Embryonic facial prominence (tissue), 1 donor: ENCODE measurements at regions not wholly inside any gene's neighbourhood (a gene's known extent, or its start where the extent isn't known, plus 50 kb on each side); places are given as distances from the start of the nearest gene placed in this dataset.
"Not testable (repeated sequence)": the region's sequence is repeated elsewhere in the genome, so short reads cannot be mapped to it uniquely, and the experiment has no call there.

Experiments used
- DNase-seq: peaks from one replicate; pipeline ENCODE4 v3.0.0-alpha.2; 2016; ENCODE audit errors: extremely low spot score

DNA sequence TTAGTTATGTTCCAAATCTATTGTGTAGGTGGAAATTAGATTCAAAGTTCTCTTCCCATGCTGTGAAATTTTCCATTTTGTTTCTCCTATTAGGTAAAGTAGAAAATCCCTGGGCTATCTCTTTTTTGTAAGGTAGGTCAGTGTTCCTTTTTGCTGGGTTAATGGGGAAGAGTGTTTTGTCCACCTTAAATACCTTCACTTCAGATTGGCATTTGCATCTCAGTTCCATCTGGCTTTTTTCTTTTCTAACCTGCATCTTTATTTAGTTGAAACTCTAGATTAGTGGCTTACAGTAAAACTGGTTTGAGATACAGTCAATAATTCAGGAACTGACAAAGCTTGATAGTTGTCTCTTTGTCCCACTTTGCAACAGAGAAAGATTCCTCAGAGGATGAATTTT is 1115.8 kb downstream of the PDHA2 start:
- DNase-seq, result no peak

DNA sequence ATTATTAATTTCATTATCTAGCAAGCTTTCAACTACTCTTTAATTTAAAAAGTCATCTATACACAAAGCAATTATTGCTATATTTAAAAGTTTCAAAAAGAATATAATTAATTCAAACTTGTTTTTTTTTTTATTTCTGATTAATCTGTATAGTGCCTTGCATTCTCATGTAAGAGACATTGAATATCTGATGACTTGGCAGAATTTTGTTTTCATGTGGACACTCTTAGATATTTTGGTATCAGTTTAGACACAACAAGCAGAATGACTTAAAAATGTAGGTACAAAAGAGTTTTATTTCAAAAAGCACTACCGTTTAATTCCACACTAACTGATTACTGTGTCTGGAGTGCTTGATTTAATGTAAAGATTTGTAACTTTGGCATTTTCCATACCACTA is 1129.6 kb downstream of the PDHA2 start:
- DNase-seq, result no peak

DNA sequence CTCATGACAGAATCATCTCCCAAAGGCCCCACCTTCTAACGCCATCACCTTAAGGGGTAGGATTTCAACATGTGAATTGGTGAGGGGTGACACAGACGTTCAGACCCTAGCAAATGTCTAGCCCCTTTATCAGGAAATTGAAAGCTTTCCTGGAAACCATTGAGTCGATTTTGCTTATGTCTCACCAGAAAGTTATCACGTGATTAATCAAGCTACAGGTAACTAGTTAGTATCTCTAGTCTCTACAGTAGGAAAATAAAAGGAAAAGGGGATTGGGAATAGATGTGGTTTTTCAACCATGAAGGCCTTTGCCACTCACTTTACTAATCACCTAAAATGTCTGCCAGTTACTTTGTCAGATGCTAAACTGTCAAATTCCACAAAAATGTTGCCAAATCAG is 1133.0 kb downstream of the PDHA2 start:
- no peak for DNase-seq

DNA sequence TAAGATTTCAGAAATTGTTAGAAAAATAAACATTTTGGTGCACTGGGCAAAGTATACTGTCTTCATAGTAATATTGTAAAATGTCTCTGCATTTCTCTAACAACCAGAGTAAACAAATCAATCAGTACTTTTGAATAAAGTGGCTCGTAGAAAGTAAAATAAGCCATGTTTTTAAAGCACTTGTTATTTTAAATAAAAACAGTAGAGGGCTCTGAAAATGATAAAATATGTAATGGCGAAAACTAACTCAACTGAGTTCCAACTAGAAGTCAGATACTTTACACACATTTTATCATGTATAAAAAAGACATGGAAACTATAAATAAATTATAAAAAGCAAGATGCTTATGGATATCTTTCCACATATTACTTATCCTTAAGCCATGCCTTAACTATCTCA is 1134.4 kb downstream of the PDHA2 start:
- DNase-seq, result no peak

DNA sequence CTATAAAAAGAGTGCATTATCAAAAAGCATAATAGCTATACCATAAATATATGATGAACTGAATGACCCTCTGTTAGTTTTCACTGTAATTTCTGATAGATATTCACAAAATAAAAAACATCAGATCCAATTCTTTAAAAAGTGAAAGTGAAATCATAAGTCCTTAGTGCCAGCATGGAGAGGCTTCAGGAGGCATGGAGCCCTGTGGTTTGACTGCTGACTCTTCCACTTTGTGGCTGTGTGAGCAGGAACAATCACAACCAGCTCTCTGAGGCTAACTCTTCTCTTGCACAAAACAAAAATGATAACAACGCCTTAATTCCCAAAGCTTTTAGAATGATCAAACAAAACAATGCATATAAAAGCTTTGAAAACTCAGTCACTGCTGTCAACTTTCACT is 1143.9 kb downstream of the PDHA2 start:
- no peak for DNase-seq

DNA sequence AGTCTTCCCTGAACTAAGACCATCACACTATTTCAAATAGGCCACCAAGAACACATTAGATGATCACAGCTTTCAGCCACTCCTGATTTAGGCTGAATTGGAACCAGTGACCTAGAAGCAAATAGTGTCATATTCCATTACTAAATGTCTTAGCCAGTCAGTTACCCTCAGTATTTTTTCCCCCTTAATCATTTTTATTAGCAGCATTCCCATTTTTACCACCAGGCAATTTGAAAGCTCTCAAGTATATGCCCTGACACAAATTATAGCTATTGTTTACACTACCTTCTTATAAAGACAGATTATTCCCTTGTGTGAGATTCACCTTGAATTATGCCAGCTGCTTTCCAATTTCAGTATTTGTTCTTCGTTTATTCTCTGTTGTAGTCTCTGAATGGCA is 1146.9 kb downstream of the PDHA2 start:
- no peak for DNase-seq

DNA sequence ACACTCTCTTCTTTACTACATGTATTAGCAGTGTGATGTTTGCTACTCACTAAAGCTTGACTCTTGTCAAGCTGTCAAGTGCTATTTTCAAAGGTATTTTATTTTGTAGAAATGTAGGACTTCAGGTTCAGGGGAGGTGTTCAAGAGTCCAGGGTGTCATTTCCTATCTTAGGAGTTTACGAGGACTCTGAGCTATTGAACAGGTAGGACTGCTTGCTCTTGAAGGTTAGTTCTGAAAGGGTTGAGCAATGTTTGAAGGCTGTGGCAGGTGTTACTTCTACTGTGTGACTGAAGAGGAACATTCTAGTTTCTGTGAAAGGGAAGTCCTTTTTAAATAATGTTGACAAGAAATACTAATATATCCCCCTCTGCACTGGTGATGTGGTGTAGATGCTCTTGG is 1151.2 kb downstream of the PDHA2 start:
- DNase-seq, result no peak

DNA sequence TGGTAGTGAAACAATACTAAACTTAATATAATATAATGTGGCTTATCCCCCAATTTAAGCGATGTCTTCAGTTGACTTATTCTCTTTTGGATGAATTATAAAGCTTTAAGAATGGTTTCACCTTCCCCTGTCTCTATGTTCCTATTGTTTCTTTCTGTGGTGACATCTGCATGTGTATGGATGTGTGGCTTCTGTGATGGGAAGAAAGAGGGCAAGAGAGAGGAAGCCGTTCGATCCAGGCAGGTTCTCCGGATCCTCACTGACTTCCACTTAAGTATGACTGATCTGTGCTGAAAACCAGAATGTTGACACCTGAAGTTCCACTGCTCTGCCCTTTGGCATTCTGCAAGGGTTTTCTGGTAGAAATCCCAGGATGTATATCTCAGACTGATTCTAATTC is 1150.8 kb downstream of the STPG2 start:
- DNase-seq, result no peak

DNA sequence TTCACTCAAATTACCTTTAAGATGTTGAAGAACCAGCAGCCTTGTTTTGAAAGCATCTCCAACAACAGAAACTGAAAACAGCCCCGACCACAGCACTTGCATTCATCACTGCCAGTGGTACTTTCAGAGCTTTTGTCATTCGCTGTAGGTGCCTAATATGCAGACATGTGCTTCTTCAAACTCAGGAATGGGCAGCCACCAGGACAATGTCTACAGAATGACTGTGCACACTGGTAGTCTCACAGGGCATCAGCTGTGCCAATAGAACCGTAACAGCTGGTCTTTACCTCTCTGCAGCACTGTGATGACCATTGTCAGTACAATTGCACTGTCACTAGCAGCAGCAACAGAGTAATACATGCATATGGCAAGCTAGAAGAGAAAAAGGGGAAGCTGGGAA is 1149.7 kb downstream of the STPG2 start:
- no peak for DNase-seq

DNA sequence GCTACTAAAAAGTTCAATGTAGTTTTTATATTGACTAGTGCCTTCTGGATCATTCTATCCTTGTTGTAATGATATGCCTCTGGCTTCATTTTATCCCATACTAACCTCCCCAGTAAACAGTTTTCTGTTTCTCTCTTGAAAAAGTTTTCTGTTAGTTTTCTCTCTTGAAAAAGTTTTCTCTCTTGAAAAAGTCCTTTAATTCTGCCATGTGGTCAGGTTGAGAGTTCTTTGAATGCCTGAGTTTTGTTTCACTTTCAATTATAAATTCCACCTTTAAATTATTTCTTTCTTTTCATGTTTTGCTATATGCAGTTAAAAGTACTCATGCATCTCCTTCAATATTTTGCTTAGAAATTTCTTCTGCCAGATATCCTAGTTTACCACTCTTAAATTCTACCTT is 1139.6 kb downstream of the STPG2 start:
- no peak for DNase-seq

DNA sequence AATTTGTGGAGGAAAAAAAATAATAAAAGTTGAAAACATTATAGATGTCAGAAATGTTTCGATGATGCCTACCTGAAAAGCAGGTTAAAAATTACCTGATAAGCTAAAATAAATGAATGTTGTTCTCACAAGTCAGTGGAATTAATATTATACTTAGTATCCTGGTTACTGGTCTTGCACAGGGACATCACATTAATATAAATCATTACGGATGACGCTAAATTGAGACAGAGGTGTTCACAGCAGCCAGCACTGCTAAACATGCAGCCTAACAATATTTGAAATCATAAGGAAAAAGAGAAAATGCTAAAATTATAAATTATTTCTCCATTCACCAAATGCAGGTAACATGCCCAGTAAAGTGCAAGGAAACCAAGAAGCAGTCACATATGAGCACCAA is 1130.0 kb downstream of the STPG2 start:
- no peak for DNase-seq

DNA sequence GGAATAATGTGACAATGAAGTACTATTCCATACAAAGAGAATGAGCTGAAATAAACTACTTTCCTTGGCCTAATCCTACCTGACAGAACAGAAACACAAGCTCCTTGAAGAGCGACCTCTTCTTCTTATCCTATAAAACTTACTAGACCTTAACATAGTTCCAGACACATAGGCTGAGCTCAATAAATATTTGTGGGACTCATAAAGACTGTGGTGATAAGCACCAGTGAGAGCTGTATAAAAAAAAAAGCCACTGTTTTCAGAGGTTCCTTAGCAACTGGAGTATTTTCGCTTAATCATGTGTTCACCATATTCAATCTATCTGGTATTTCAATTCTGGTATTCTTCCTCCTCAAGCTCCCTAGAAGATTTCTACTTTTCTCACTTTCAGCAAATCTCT is 1129.6 kb downstream of the STPG2 start:
- no peak for DNase-seq

DNA sequence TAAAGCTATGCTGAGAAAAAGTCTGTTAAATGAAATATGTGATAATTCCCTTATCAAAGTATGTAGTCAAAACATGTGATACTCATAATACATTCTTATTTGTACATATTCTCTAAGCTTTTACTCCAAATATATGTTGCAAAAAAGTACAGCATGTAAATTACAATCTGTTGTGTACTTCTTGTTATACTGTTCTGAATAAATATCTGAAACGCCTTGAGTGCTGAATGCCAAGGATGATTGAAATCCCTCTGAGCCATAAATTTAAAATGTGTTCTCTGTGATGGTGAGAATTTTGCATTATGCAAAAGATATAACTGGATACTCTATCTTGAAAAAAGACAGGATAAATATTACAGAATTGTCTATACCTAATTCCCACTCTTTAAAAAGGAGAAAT is 1128.0 kb downstream of the STPG2 start:
- DNase-seq, result no peak

DNA sequence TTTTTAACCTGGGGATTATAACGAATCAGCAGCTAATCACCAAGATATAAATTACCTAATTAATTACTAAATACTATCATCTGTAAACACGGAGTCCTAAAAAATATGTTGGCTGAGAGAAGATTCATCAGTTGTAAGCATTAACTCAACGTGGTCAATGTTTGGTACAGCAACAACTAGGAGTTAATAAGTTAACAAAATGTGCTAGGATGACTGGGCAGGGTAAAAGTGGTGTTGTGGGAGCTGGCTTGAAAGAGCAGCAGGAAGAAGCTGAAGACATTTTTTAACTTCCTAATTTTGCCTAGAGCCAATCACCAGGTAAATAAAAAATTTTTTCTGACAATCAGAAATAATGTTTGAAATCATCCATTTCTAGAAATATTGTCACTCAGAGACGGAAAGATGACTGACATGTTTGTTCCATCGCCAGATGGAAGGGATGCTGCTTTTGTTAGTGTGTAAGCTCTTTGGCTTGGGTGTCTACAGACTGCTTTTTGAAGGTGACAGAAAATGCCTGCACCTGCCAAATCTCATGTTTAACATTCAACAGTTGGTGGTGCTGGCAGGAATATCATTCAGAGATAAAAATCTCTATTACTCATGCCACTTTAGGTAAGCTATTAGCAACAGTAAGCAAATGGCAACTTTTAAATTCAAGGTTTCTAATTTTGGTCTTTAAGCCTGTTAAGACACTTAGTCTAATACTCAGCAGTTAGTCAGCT is 1126.9 kb downstream of the STPG2 start:
- no peak for DNase-seq

DNA sequence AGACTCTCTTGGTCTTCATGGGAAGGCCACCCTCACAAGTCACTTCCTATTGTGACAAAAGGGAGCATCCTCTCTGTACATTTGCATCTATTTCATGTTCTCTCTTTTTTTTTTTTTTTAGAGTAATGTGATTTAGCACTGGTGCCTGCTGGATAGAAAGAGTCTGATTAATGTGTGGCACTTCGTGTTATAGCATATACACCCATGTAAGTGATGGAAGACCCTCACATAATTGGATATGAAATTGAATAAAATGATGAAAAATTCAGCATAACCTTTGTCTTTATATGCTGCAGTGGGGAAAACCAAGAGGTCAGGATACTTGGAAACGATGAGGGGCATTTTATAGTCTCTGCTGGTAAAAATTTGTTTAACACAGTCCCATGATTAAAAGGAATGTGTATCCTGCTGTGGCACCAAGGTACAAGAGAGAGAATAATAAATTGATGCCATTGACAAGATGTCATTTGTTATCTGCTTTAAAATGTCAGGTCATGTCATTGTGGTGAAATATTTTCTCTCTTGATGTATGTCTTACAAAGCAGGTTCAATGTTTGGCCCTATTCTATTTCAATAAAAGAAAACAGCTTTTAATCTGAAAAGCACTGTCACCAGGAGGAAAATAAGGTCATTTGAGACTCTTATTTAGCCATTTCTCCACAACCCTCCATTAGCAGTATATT is 1115.4 kb downstream of the STPG2 start:
- DNase-seq, result no peak

DNA sequence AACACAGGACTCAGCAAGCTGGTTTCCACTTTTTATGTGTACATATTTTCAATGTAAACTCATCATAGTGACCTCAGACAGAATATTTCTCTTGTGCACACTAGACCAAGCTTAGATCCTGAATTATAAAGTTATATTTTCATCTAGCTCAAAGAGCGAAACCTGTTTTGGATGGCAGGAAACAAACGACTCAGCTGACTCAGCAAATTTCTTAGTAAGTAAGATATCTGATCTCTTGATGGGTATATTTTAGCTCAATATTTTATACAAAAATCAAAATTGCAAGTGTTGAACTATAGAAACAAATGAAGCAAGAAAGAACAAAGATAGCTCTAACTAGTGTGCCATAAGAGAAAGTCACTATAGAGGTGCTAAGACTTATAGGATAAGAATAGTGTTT is 1114.5 kb downstream of the STPG2 start:
- no peak for DNase-seq

DNA sequence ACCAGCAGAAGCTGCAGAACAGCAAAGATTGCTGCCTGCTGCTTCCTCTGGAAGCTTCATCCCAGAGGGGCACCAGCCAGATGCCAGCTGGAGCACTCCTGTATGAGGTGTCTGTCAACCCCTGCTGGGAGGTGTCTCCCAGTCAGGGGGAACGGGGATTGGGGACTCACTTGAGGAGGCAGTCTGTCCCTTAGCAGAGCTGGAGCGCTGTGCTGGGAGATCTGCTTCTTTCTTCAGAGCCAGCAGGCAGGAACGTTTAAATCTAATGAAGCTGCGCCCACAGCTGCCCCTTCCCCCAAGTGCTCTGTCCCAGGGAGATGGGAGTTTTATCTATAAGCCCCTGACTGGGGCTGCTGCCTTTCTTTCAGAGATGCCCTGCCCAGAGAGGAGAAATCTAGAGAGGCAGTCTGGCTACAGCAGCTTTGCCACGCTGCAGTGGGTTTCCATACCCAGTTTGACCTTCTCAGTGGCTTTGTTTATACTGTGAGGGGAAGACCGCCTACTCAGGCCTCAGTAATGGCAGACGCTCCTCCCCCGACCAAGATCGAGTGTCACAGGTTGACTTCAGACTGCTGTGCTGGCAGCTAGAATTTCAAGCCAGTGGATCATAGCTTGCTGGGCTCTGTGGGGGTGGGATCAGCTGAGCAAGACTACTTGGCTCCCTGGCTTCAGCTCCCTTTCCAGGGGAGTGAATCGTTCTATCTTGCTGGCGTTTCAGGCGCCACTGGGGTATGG is 1105.7 kb downstream of the STPG2 start:
- DNase-seq, result not testable (repeated sequence)

DNA sequence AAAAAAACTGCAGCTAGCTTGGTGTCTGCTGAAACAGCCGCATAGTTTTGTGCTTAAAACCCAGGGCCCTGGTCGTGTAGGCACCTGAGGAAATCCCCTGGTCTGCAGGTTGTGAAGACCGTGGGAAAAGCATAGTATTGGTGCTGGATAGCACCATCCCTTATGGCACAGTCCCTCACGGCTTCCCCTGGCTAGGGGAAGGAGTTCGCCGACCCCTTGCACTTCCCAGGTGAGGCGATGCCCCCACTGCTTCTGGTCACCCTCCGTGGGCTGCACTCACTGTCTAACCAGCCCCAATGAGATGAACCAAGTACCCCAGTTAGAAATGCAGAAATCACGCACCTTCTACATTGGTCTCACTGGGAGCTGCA is 1105.1 kb downstream of the STPG2 start:
- DNase-seq, result no peak

DNA sequence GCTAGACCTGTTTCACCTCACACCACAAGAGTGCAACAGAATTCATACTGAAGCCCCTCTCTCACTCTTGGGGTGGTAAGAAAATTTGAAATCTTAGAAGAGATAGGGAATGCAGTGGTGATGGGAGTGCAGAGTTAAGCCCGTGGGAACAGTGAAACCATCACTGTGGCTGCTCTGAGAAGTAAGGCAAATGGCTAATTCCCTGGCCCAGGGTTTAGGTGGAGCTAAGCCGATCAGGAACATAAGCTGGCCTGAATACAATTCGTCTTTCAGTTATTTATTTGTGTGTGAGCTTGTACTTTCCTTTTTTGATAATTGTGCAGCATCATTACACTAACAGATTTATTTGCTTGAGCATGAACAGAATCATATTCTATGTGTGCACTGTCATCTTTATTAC is 1070.6 kb downstream of the STPG2 start:
- no peak for DNase-seq

DNA sequence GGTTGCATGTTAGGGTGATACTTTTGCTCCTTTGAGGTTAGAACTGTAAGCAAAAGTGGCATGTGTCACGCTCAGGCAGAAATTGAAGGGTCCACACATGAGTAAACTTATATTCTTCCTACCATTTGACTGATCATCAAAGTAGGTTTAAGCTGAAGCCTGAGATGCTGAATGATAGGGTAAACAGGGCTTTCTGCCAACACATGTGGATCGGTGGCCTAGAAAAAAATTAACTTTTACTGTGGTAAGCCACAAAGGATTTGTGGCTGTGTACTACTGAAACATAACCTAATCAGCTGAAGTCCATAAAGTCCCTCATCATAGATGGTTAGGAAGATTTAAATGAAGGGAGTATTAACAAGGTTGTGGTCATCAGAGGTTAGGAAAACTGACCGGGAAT is 1070.1 kb downstream of the STPG2 start:
- DNase-seq, result no peak

DNA sequence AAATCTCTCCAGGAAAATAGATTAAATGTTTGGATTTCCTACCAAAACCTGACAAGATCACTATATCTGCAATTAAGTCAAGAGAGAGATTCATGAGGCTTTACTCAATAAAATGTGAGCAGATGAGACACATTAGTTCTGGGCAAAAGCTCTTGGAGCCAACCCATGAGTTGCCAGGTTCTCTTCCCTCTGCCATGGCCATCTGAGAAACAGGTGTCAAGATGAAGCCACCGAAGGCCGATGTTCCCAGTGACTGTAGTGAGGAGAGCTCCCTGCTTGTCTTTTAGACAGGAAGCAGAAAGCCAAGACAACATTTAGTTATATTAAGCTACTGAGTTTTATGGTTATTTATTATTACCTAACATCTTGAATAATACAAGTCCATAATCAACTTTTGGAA is 1068.7 kb downstream of the STPG2 start:
- no peak for DNase-seq

DNA sequence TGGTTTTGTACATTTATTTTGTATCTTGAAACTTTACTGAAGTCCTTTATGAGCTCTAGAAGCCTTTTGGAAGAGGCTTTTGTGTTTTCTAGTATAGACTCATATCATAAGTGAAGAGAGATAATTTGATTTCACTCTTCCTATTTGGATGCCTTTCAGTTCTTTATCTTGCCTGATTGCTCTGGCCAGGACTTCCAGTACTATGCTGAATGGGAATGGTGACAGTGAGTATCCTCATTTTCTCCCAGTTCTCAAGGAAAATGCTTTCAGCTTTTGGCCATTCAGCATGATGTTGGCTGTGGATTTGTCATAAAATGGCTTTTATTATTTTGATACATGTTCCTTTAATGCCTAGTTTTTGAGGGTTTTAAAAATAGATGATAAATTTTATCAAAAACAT is 1061.3 kb downstream of the STPG2 start:
- no peak for DNase-seq

DNA sequence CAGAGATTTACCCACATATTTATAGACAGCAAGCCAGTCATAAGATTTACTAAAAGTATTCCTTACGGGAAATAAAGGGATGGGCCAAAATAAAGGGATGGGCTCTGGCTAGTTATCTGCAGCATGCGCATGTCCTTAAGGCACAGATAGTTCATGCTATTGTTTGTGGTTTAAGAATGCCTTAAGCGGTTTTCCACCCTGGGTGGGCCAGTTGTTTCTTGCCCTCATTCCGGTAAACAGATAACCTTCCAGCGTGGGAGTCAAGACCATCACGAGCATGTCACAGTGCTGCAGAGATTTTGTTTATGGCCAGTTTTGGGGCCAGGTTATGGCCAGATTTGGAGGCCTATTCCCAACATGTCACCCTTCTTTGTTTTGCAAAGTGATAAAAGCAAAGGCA is 1046.2 kb downstream of the STPG2 start:
- not testable (repeated sequence) for DNase-seq
